ENCODE measurements at regions not wholly inside any gene's neighbourhood (a gene's known extent, or its start where the extent isn't known, plus 50 kb on each side); places are given as distances from the start of the nearest gene placed in this dataset.

- no peak overlapping the region for H3K9ac ChIP-seq (ENCODE audit: insufficient read depth, low read length)
- no peak overlapping the region for H3K27ac ChIP-seq (ENCODE audit: insufficient read depth, low read length)
- no peak for DNase-seq (ENCODE audit: low read depth in 2 of 2)
- no peaks in the 10 kb centered on the region for H3K9me3 ChIP-seq (ENCODE audit: control insufficient read depth, insufficient read depth, low read depth, low read length)
- no peak overlapping the region for H2AFZ ChIP-seq (ENCODE audit: low read length)
- H4K20me1 ChIP-seq (ENCODE audit: control insufficient read depth, extremely low read depth, insufficient read depth, low read length): no peaks in the 10 kb centered on the region
- H3K79me2 ChIP-seq (ENCODE audit: control insufficient read depth, insufficient read depth, low read length): no peaks in the 10 kb centered on the region
- no peak for TF ChIP-seq EZH2 (IDR thresholded peaks at IDR 0.05; ENCODE audit: low read length, missing control alignments)
- TF ChIP-seq, protein P1, sequence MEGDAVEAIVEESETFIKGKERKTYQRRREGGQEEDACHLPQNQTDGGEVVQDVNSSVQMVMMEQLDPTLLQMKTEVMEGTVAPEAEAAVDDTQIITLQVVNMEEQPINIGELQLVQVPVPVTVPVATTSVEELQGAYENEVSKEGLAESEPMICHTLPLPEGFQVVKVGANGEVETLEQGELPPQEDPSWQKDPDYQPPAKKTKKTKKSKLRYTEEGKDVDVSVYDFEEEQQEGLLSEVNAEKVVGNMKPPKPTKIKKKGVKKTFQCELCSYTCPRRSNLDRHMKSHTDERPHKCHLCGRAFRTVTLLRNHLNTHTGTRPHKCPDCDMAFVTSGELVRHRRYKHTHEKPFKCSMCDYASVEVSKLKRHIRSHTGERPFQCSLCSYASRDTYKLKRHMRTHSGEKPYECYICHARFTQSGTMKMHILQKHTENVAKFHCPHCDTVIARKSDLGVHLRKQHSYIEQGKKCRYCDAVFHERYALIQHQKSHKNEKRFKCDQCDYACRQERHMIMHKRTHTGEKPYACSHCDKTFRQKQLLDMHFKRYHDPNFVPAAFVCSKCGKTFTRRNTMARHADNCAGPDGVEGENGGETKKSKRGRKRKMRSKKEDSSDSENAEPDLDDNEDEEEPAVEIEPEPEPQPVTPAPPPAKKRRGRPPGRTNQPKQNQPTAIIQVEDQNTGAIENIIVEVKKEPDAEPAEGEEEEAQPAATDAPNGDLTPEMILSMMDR (conservative IDR thresholded peaks at IDR 0.05 in 1 of 2, IDR thresholded peaks at IDR 0.05 in 1 of 2; ENCODE audit: low read depth in 1 of 2, low read length in 2 of 2): no peak
- H3K27me3 ChIP-seq (ENCODE audit: control insufficient read depth, insufficient read depth, low read length): no peaks in the 10 kb centered on the region
- no peaks in the 10 kb centered on the region for H3K4me1 ChIP-seq (ENCODE audit: control insufficient read depth, extremely low read depth, insufficient read depth, low read length)
- H3K4me2 ChIP-seq (ENCODE audit: extremely low read depth, insufficient read depth, low read length): no peak overlapping the region
- H3K36me3 ChIP-seq (ENCODE audit: control insufficient read depth, insufficient read depth, low read length): no peaks in the 10 kb centered on the region
- no peak overlapping the region for H3K4me3 ChIP-seq (replicated peaks in 1 of 4; ENCODE audit: control extremely low read depth in 1 of 4, insufficient read depth in 1 of 4, low read depth in 3 of 4, low read length in 4 of 4)
Measured at GRCh38 chr11:41789376-41789775, 329.9 kb upstream of the LRRC4C start.

GRCh38 chr11:41795004-41795403, 335.6 kb upstream of the LRRC4C start:
- TF ChIP-seq EZH2 (IDR thresholded peaks at IDR 0.05; ENCODE audit: low read length, missing control alignments): no peak
- TF ChIP-seq, protein P1 (conservative IDR thresholded peaks at IDR 0.05 in 1 of 2, IDR thresholded peaks at IDR 0.05 in 1 of 2; ENCODE audit: low read depth in 1 of 2, low read length in 2 of 2): no peak

GRCh38 chr11:41799754-41800153, 340.3 kb upstream of the LRRC4C start:
- TF ChIP-seq, protein P1 (conservative IDR thresholded peaks at IDR 0.05 in 1 of 2, IDR thresholded peaks at IDR 0.05 in 1 of 2; ENCODE audit: low read depth in 1 of 2, low read length in 2 of 2): no peak
- TF ChIP-seq EZH2 (IDR thresholded peaks at IDR 0.05; ENCODE audit: low read length, missing control alignments): no peak
- Histone ChIP-seq H3K27me3 (ENCODE audit: control insufficient read depth, insufficient read depth, low read length) (no peaks in the 10 kb centered on the region), H3K9ac (ENCODE audit: insufficient read depth, low read length) (no peak overlapping the region), H3K79me2 (ENCODE audit: control insufficient read depth, insufficient read depth, low read length) (no peaks in the 10 kb centered on the region), H3K27ac (ENCODE audit: insufficient read depth, low read length) (no peak overlapping the region), H3K36me3 (ENCODE audit: control insufficient read depth, insufficient read depth, low read length) (no peaks in the 10 kb centered on the region), H3K4me1 (ENCODE audit: control insufficient read depth, extremely low read depth, insufficient read depth, low read length) (no peaks in the 10 kb centered on the region), H4K20me1 (ENCODE audit: control insufficient read depth, extremely low read depth, insufficient read depth, low read length) (no peaks in the 10 kb centered on the region), H3K4me3 (replicated peaks in 1 of 4; ENCODE audit: control extremely low read depth in 1 of 4, insufficient read depth in 1 of 4, low read depth in 3 of 4, low read length in 4 of 4) (no peak overlapping the region), H3K9me3 (ENCODE audit: control insufficient read depth, insufficient read depth, low read depth, low read length) (no peaks in the 10 kb centered on the region), H3K4me2 (ENCODE audit: extremely low read depth, insufficient read depth, low read length) (no peak overlapping the region), H2AFZ (ENCODE audit: low read length) (no peak overlapping the region)
- no peak for DNase-seq (ENCODE audit: low read depth in 2 of 2)

More at GRCh38 chr11:41795004-41795403, 335.6 kb upstream of the LRRC4C start:
- Histone ChIP-seq H3K36me3 (ENCODE audit: control insufficient read depth, insufficient read depth, low read length) (no peaks in the 10 kb centered on the region), H3K9ac (ENCODE audit: insufficient read depth, low read length) (no peak overlapping the region), H3K4me3 (replicated peaks in 1 of 4; ENCODE audit: control extremely low read depth in 1 of 4, insufficient read depth in 1 of 4, low read depth in 3 of 4, low read length in 4 of 4) (no peak overlapping the region), H3K27ac (ENCODE audit: insufficient read depth, low read length) (no peak overlapping the region), H3K4me2 (ENCODE audit: extremely low read depth, insufficient read depth, low read length) (no peak overlapping the region), H3K27me3 (ENCODE audit: control insufficient read depth, insufficient read depth, low read length) (no peaks in the 10 kb centered on the region), H3K79me2 (ENCODE audit: control insufficient read depth, insufficient read depth, low read length) (no peaks in the 10 kb centered on the region), H3K9me3 (ENCODE audit: control insufficient read depth, insufficient read depth, low read depth, low read length) (no peaks in the 10 kb centered on the region), H2AFZ (ENCODE audit: low read length) (no peak overlapping the region), H3K4me1 (ENCODE audit: control insufficient read depth, extremely low read depth, insufficient read depth, low read length) (no peaks in the 10 kb centered on the region), H4K20me1 (ENCODE audit: control insufficient read depth, extremely low read depth, insufficient read depth, low read length) (no peaks in the 10 kb centered on the region)
- DNase-seq (ENCODE audit: low read depth in 2 of 2): peak in 1 of 2 donors; percentile 19
